ENCODE measurements at regions not wholly inside any gene's neighbourhood (a gene's known extent, or its start where the extent isn't known, plus 50 kb on each side); places are given as distances from the start of the nearest gene placed in this dataset.

- DNase-seq, result no peak
- H3K9me3 ChIP-seq, result peaks cover 2 to 7% (median 6%) of the 10 kb centered on the region in 3 donors
- no peaks in the 10 kb centered on the region for H3K36me3 ChIP-seq
- TF ChIP-seq CTCF (IDR thresholded peaks at IDR 0.05), result no peak
- no peaks in the 10 kb centered on the region for H3K27me3 ChIP-seq
- H3K27ac ChIP-seq, result no peak overlapping the region
- H3K4me1 ChIP-seq, result no peaks in the 10 kb centered on the region
- intact Hi-C loops (cut with DNase I; ENCODE audit: low total_unique reads), result no loop called here
- H3K4me3 ChIP-seq, result no peak overlapping the region
These were observed 153.2 kb upstream of the GADL1 start for GRCh38 chr3:31047673-31048072.

GRCh38 chr3:31048143-31048542, 153.7 kb upstream of the GADL1 start:
- DNase-seq, result no peak
- no peaks in the 10 kb centered on the region for H3K27me3 ChIP-seq
- no peaks in the 10 kb centered on the region for H3K36me3 ChIP-seq
- no peak for TF ChIP-seq CTCF (IDR thresholded peaks at IDR 0.05)
- H3K4me1 ChIP-seq, result no peaks in the 10 kb centered on the region
- H3K27ac ChIP-seq, result no peak overlapping the region
- peaks cover under 1 to 2% (median 2%) of the 10 kb centered on the region in 3 donors for H3K9me3 ChIP-seq
- intact Hi-C loops (cut with DNase I; ENCODE audit: low total_unique reads), result no loop called here
- H3K4me3 ChIP-seq, result no peak overlapping the region

DNA sequence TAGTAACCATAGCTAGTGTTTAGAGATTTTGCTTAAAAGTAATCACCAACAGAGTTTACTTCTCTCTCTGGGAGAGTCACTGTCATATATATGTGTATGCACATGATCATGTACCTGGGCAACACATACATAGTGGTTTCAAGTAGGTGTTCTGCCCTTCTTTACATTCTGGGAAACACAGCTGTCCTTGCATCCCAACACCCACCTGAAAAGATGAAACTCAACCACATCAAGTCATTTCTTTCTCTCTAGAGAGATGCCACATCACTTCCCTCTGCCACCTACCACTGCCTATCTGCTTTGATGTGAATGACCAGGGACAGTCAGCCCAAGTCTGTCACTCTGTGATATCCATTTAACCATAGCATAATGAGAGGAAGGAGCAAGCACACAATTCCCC, 155.8 kb upstream of the GADL1 start:
- H3K4me1 ChIP-seq, result no peaks in the 10 kb centered on the region
- no peaks in the 10 kb centered on the region for H3K27me3 ChIP-seq
- no peak for DNase-seq
- H3K27ac ChIP-seq, result no peak overlapping the region
- H3K9me3 ChIP-seq, result peaks cover 0 to 2% (median 0%) of the 10 kb centered on the region in 3 donors
- intact Hi-C loops (cut with DNase I; ENCODE audit: low total_unique reads), result no loop called here
- no peak for TF ChIP-seq CTCF (IDR thresholded peaks at IDR 0.05)
- H3K36me3 ChIP-seq, result no peaks in the 10 kb centered on the region
- H3K4me3 ChIP-seq, result no peak overlapping the region

DNA sequence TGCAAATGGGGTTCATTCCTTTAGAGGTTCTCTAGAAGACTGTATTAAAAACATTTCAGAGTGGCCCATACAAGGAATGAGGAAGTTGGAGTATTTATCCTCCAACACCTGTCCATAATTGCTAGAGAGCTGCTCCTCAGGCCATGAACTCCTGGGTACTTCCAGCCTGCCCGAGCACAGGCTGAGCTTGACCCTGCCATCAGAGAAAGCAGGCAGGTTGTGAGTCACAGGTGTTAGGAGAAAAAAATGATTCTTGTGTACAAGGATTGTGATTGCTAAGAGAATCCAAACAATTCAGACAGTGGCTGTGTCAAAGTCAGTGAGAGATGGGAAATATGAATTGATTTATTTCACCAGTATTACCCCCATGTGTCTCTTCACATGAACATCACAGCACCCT, 156.8 kb upstream of the GADL1 start:
- DNase-seq, result no peak
- Histone ChIP-seq H3K27me3 (no peaks in the 10 kb centered on the region), H3K4me3 (no peak overlapping the region), H3K9me3 (peaks cover 0 to 6% (median 2%) of the 10 kb centered on the region in 3 donors), H3K27ac (no peak overlapping the region), H3K36me3 (no peaks in the 10 kb centered on the region), H3K4me1 (no peaks in the 10 kb centered on the region)
- intact Hi-C loops (cut with DNase I; ENCODE audit: low total_unique reads), result no loop called here
- no peak for TF ChIP-seq CTCF (IDR thresholded peaks at IDR 0.05)

DNA sequence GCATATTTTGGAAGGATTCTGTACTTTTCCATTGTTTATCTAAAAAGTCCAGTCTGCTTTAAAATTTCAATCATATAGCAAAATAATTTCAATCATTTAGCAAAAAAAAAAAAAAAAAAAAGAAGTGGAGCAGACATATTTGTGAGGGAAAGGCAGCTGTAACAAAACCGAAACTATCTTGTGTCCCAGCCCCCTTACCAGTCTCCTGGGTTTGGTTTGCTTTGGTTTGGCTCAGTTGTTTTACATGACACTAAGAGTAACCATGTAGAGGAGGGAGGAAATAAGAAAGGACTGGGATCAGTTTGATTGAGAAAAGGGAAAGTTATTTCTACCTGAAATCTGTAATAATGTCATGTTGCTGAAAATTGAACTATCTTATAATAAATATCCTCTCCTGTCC, 158.8 kb upstream of the GADL1 start:
- no peaks in the 10 kb centered on the region for H3K36me3 ChIP-seq
- intact Hi-C loops (cut with DNase I; ENCODE audit: low total_unique reads), result no loop called here
- no peaks in the 10 kb centered on the region for H3K4me1 ChIP-seq
- no peak for TF ChIP-seq CTCF (IDR thresholded peaks at IDR 0.05)
- no peak overlapping the region for H3K27ac ChIP-seq
- no peaks in the 10 kb centered on the region for H3K27me3 ChIP-seq
- no peak overlapping the region for H3K4me3 ChIP-seq
- peaks cover 0 to 6% (median 2%) of the 10 kb centered on the region in 3 donors for H3K9me3 ChIP-seq
- DNase-seq, result no peak

DNA sequence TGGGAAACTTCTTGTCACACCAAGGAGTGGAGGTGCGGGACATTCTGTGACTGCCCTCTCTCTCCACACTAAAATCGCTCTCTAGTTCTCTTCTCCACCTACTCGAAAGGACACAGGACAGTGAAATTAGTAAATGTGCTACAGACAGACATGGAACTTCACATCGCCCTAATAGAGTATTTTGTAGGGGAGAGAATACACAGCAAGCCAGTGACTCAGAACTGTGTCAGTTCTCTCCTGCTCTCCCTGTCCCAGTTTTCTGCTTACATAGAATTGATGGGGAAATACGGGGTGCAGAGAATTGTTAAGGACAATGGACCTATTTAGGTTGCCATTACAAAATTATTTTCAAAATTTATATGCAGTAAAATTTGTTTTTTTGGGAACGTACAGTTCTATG, 159.6 kb upstream of the GADL1 start:
- no peak overlapping the region for H3K27ac ChIP-seq
- DNase-seq, result no peak
- H3K9me3 ChIP-seq, result peaks cover 2 to 10% (median 3%) of the 10 kb centered on the region in 3 donors
- no peak for TF ChIP-seq CTCF (IDR thresholded peaks at IDR 0.05)
- intact Hi-C loops (cut with DNase I; ENCODE audit: low total_unique reads), result no loop called here
- no peak overlapping the region for H3K4me3 ChIP-seq
- H3K4me1 ChIP-seq, result no peaks in the 10 kb centered on the region
- no peaks in the 10 kb centered on the region for H3K36me3 ChIP-seq
- no peaks in the 10 kb centered on the region for H3K27me3 ChIP-seq
